ENCODE measurements at regions not wholly inside any gene's neighbourhood (a gene's known extent, or its start where the extent isn't known, plus 50 kb on each side); places are given as distances from the start of the nearest gene placed in this dataset.

GRCh38 chr13:62663767-62664166, 1248.1 kb upstream of the PCDH20 start:
- Histone ChIP-seq H3K4me1 (ENCODE audit: low read depth) (no peaks in the 10 kb centered on the region), H3K9me3 (ENCODE audit: low read depth) (no peaks in the 10 kb centered on the region), H3K27ac (no peak overlapping the region), H3K27me3 (no peaks in the 10 kb centered on the region), H3K4me3 (no peak overlapping the region), H3K36me3 (no peaks in the 10 kb centered on the region)
- TF ChIP-seq CTCF (IDR thresholded peaks at IDR 0.05; ENCODE audit: low read depth, low read length), result no peak
- no peak for DNase-seq (ENCODE audit: low read depth in 1 of 2, low spot score in 1 of 2)

- Histone ChIP-seq H3K4me3 (no peak overlapping the region), H3K9me3 (ENCODE audit: low read depth) (no peaks in the 10 kb centered on the region), H3K27me3 (no peaks in the 10 kb centered on the region), H3K27ac (no peak overlapping the region), H3K4me1 (ENCODE audit: low read depth) (no peaks in the 10 kb centered on the region), H3K36me3 (no peaks in the 10 kb centered on the region)
- no peak for DNase-seq (ENCODE audit: low read depth in 1 of 2, low spot score in 1 of 2)
- TF ChIP-seq CTCF (IDR thresholded peaks at IDR 0.05; ENCODE audit: low read depth, low read length), result no peak
Measured at GRCh38 chr13:62659365-62659764, 1243.7 kb upstream of the PCDH20 start.

GRCh38 chr13:62653371-62653770, 1237.7 kb upstream of the PCDH20 start:
- Histone ChIP-seq H3K27me3 (no peaks in the 10 kb centered on the region), H3K36me3 (no peaks in the 10 kb centered on the region), H3K27ac (no peak overlapping the region), H3K4me1 (ENCODE audit: low read depth) (no peaks in the 10 kb centered on the region), H3K9me3 (ENCODE audit: low read depth) (no peaks in the 10 kb centered on the region), H3K4me3 (no peak overlapping the region)
- no peak for DNase-seq (ENCODE audit: low read depth in 1 of 2, low spot score in 1 of 2)
- TF ChIP-seq CTCF (IDR thresholded peaks at IDR 0.05; ENCODE audit: low read depth, low read length), result no peak

- TF ChIP-seq CTCF (IDR thresholded peaks at IDR 0.05; ENCODE audit: low read depth, low read length), result no peak
Measured at GRCh38 chr13:62643799-62644524, 1228.3 kb upstream of the PCDH20 start.

GRCh38 chr13:62643007-62643483, 1227.4 kb upstream of the PCDH20 start:
- Histone ChIP-seq H3K4me1 (ENCODE audit: low read depth) (no peaks in the 10 kb centered on the region), H3K27ac (no peak overlapping the region)

More at GRCh38 chr13:62643799-62644524, 1228.3 kb upstream of the PCDH20 start:
- no peak overlapping the region for H3K4me3 ChIP-seq
- H3K9me3 ChIP-seq (ENCODE audit: low read depth), result no peaks in the 10 kb centered on the region
- H3K27ac ChIP-seq, result no peak overlapping the region
- no peaks in the 10 kb centered on the region for H3K4me1 ChIP-seq (ENCODE audit: low read depth)
- no peak for DNase-seq (ENCODE audit: low read depth in 1 of 2, low spot score in 1 of 2)
- H3K27me3 ChIP-seq, result no peaks in the 10 kb centered on the region
- H3K36me3 ChIP-seq, result no peaks in the 10 kb centered on the region

More at GRCh38 chr13:62643007-62643483, 1227.4 kb upstream of the PCDH20 start:
- no peaks in the 10 kb centered on the region for H3K36me3 ChIP-seq
- no peak for DNase-seq (ENCODE audit: low read depth in 1 of 2, low spot score in 1 of 2)
- H3K27me3 ChIP-seq, result no peaks in the 10 kb centered on the region
- TF ChIP-seq CTCF (IDR thresholded peaks at IDR 0.05; ENCODE audit: low read depth, low read length), result no peak
- no peak overlapping the region for H3K4me3 ChIP-seq
- no peaks in the 10 kb centered on the region for H3K9me3 ChIP-seq (ENCODE audit: low read depth)
